GM12872 (cell line): ENCODE measurements at regions not wholly inside any gene's neighbourhood (a gene's known extent, or its start where the extent isn't known, plus 50 kb on each side); places are given as distances from the start of the nearest gene placed in this dataset.

Experiments
- CTCF ChIP-seq: IDR thresholded peaks from 3 replicates; pipeline ENCODE4 v1.5.1; 2011; ENCODE audit warnings: low read depth, mild to moderate bottlenecking, low read length, moderate library complexity; ENCODE audit not compliant: insufficient read depth

GRCh38 chr4:62560858-62561257 lies 1360.7 kb downstream of the ADGRL3 start:
- no peak for TF ChIP-seq CTCF

GRCh38 chr4:62550121-62550520 lies 1350.0 kb downstream of the ADGRL3 start:
- no peak for TF ChIP-seq CTCF

- no peak for TF ChIP-seq CTCF
These were observed 1349.5 kb downstream of the ADGRL3 start for GRCh38 chr4:62549601-62550000.

GRCh38 chr4:62548765-62549164 lies 1348.6 kb downstream of the ADGRL3 start:
- TF ChIP-seq CTCF, result no peak

GRCh38 chr4:62548108-62548524 lies 1348.0 kb downstream of the ADGRL3 start:
- no peak for TF ChIP-seq CTCF

GRCh38 chr4:62544428-62544827 lies 1344.3 kb downstream of the ADGRL3 start:
- TF ChIP-seq CTCF, result no peak

- TF ChIP-seq CTCF, result no peak
These were observed 1342.9 kb downstream of the ADGRL3 start for GRCh38 chr4:62543002-62543401.

GRCh38 chr4:62533573-62533972 lies 1333.4 kb downstream of the ADGRL3 start:
- TF ChIP-seq CTCF, result no peak
